SJCRH30 (cell line): ENCODE measurements at regions not wholly inside any gene's neighbourhood (a gene's known extent, or its start where the extent isn't known, plus 50 kb on each side); places are given as distances from the start of the nearest gene placed in this dataset.

ENCODE experiments used
- DNase-seq, 2 experiments: peaks; one replicate each; pipeline ENCODE4 v3.0.0-alpha.2; 2015 to 2020
- H3K27ac ChIP-seq: fragments of 250-450 bp; sonication (Bioruptor Pico); 2 replicates; pipeline ENCODE4 v1.5.1; 2020; ENCODE audit warnings: mild to moderate bottlenecking, moderate library complexity
- H3K27me3 ChIP-seq: fragments of 250-450 bp; sonication (Bioruptor Pico); 2 replicates; pipeline ENCODE4 v1.5.1; 2020; ENCODE audit warnings: mild to moderate bottlenecking, moderate library complexity
- H3K36me3 ChIP-seq: fragments of 250-450 bp; sonication (Bioruptor Pico); 2 replicates; pipeline ENCODE4 v1.5.1; 2020; ENCODE audit warnings: mild to moderate bottlenecking, moderate library complexity
- H3K4me1 ChIP-seq: fragments of 250-450 bp; sonication (Bioruptor Pico); 2 replicates; pipeline ENCODE4 v1.5.1; 2020; ENCODE audit warnings: mild to moderate bottlenecking, moderate library complexity
- H3K4me3 ChIP-seq: fragments of 250-450 bp; sonication (Bioruptor Pico); 2 replicates; pipeline ENCODE4 v1.5.1; 2020; ENCODE audit warnings: mild to moderate bottlenecking, moderate library complexity
- H3K9me3 ChIP-seq: fragments of 250-450 bp; sonication (Bioruptor Pico); replicated peaks from 2 replicates; pipeline ENCODE4 v1.5.1; 2020; ENCODE audit warnings: mild to moderate bottlenecking, moderate library complexity

DNA sequence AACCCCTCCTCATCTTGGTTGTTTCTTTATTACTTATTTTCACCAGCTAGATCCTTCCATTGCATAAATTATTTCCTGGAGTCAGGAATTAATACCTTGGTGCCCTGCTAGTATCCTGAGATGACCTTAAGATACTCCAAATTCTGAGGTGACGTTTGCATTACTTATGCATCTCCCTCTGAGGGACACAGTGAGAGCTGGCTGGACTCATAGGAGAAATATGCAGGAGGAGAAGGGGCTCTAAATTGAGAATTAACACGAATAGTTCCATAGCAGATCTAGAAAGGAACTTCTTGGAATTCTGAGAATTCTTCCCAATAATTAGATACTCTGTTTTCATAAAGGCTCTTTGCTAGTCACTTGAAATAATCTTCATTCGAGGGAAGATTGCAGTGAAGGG is 310.6 kb upstream of the ZEB2 start:
- no peak for DNase-seq
- Histone ChIP-seq H3K9me3 (no peaks in the 10 kb centered on the region; the same call in 1 of the 2 replicates), H3K4me1 (no peaks in the 10 kb centered on the region), H3K4me3 (no peak overlapping the region), H3K27ac (no peak overlapping the region), H3K27me3 (no peaks in the 10 kb centered on the region), H3K36me3 (no peaks in the 10 kb centered on the region)

DNA sequence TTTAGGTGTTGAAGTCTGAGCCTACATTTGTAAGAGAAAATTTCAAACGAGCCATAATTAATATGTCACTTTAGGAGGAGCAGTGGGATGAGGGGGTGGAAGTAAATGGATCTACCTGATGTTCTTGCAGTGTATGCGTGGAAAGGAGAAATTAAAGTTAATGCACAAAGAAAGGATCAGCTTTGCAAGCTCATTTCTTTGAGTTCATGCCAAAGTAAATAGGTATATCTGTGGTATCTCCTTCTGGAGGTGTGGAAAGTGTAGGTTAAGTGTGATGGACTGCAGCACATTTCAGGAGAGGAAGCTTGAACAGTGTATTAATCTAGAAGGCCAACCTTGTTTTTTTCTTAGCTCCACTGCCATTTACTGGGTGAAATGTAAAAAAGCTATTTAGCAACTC is 307.5 kb upstream of the ZEB2 start:
- H3K27me3 ChIP-seq = no peaks in the 10 kb centered on the region
- no peaks in the 10 kb centered on the region for H3K4me1 ChIP-seq
- no peak for DNase-seq
- H3K27ac ChIP-seq = no peak overlapping the region
- no peak overlapping the region for H3K4me3 ChIP-seq
- H3K36me3 ChIP-seq = no peaks in the 10 kb centered on the region
- no peaks in the 10 kb centered on the region; the same call in 1 of the 2 replicates for H3K9me3 ChIP-seq

- H3K4me1 ChIP-seq = no peaks in the 10 kb centered on the region
- no peaks in the 10 kb centered on the region; the same call in 1 of the 2 replicates for H3K9me3 ChIP-seq
- no peak overlapping the region for H3K27ac ChIP-seq
- H3K36me3 ChIP-seq = no peaks in the 10 kb centered on the region
- H3K27me3 ChIP-seq = no peaks in the 10 kb centered on the region
- H3K4me3 ChIP-seq = no peak overlapping the region
- DNase-seq = no peak
These were observed 306.2 kb upstream of the ZEB2 start for GRCh38 chr2:144826105-144826504.

- DNase-seq = no peak
- no peaks in the 10 kb centered on the region for H3K27me3 ChIP-seq
- no peaks in the 10 kb centered on the region for H3K4me1 ChIP-seq
- no peaks in the 10 kb centered on the region for H3K36me3 ChIP-seq
- no peaks in the 10 kb centered on the region; the same call in 1 of the 2 replicates for H3K9me3 ChIP-seq
- H3K4me3 ChIP-seq = no peak overlapping the region
- H3K27ac ChIP-seq = no peak overlapping the region
These were observed 305.6 kb upstream of the ZEB2 start for GRCh38 chr2:144825331-144826020.

DNA sequence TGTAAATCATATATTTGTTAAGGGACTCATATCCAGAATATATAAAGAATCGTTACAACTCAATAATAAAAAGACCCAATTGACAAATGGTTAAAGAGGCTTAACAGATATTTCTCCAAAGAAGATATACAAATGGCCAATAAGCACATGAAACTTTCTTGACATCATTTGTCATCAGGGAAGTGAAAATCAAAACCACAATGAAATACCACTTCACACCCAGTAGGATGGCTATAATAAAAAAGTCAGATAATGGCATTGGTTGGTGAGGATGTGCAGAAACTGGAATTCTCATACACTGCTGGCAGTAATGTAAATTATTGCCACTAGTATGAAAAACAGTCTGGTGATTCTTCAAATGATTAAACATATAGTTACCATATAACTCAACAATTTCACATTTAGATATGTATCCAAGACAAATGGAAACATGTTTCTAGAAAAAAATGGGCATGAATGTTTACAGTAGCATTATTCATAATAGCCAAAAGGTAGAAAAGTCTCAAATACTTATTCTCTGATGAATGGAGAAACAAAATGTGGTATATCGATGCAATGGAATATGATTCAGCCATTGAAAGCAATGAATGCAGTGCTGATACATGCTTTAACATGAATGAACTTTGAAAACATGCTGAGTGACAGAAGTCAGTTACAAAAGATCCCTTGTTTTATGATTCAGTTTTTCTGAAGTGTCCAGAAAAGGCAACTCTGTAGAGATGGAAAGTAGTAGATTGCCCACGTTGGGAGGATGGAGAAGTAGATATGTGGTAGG is 304.6 kb upstream of the ZEB2 start:
- no peaks in the 10 kb centered on the region for H3K27me3 ChIP-seq
- no peaks in the 10 kb centered on the region for H3K9me3 ChIP-seq
- no peak overlapping the region for H3K4me3 ChIP-seq
- H3K36me3 ChIP-seq = no peaks in the 10 kb centered on the region
- H3K27ac ChIP-seq = no peak overlapping the region
- DNase-seq = no peak
- no peaks in the 10 kb centered on the region for H3K4me1 ChIP-seq

GRCh38 chr2:144822966-144823365 is 303.0 kb upstream of the ZEB2 start:
- Histone ChIP-seq H3K36me3 (no peaks in the 10 kb centered on the region), H3K4me1 (no peaks in the 10 kb centered on the region), H3K27me3 (no peaks in the 10 kb centered on the region), H3K27ac (no peak overlapping the region), H3K9me3 (no peaks in the 10 kb centered on the region), H3K4me3 (no peak overlapping the region)
- DNase-seq = no peak

DNA sequence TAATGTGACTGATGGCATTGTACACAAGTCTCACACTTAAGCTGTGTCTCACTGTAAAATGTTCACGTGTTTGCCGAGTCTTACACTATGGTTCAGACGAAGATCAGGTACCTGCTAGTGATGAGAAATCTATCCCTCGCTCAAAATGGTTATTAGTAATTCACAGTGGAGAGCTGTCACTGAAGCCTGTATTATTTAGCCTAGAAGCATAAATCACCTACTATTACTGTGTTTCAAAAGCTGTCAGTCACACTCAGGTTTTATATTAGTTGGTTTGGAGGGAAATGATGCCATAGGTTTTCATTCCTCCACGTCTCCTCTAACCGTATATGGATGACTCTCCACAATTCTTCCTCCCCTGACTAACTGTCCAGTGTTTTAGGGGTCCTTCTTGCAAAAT is 292.4 kb upstream of the ZEB2 start:
- Histone ChIP-seq H3K27ac (no peak overlapping the region), H3K36me3 (no peaks in the 10 kb centered on the region), H3K27me3 (no peaks in the 10 kb centered on the region), H3K4me1 (peaks cover 13% of the 10 kb centered on the region), H3K4me3 (no peak overlapping the region), H3K9me3 (no peaks in the 10 kb centered on the region)
- DNase-seq = no peak

DNA sequence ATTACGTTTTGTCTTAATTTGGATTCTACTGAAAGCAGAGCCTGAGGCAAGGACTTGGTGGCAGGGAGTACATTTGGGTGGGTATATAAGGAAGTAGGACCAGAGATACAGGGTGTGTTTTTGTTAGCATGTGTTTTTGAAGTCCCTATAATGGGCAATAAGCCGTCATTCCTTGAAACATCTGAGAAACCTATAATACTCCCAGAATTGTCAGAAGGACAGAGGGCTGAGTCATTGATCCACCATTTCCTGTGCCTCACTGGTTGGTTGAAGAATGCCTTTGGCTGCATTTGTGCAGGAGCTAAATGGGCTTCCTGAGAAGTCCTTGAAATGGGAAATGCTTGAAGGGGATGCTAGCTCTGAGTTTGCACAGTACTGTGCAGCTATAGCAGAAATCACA is 281.8 kb upstream of the ZEB2 start:
- no peaks in the 10 kb centered on the region for H3K9me3 ChIP-seq

GRCh38 chr2:144801325-144801724 is 281.4 kb upstream of the ZEB2 start:
- Histone ChIP-seq H3K4me1 (peaks cover 9% of the 10 kb centered on the region), H3K4me3 (no peak overlapping the region), H3K27me3 (no peaks in the 10 kb centered on the region), H3K27ac (no peak overlapping the region), H3K36me3 (no peaks in the 10 kb centered on the region), H3K9me3 (no peaks in the 10 kb centered on the region)
- no peak for DNase-seq

More for the DNA sequence above, 281.8 kb upstream of the ZEB2 start:
- no peaks in the 10 kb centered on the region for H3K36me3 ChIP-seq
- H3K4me3 ChIP-seq = no peak overlapping the region
- H3K4me1 ChIP-seq = peaks cover 9% of the 10 kb centered on the region
- no peak overlapping the region for H3K27ac ChIP-seq
- DNase-seq = peak; percentile 7 to 26
- no peaks in the 10 kb centered on the region for H3K27me3 ChIP-seq

- Histone ChIP-seq H3K4me1 (peaks cover 9% of the 10 kb centered on the region), H3K9me3 (no peaks in the 10 kb centered on the region), H3K4me3 (no peak overlapping the region), H3K27ac (no peak overlapping the region), H3K27me3 (no peaks in the 10 kb centered on the region), H3K36me3 (no peaks in the 10 kb centered on the region)
- DNase-seq = no peak
These were observed 279.1 kb upstream of the ZEB2 start for GRCh38 chr2:144798989-144799388.

GRCh38 chr2:144798034-144798433 is 278.1 kb upstream of the ZEB2 start:
- no peak overlapping the region for H3K4me3 ChIP-seq
- H3K27me3 ChIP-seq = no peaks in the 10 kb centered on the region
- no peaks in the 10 kb centered on the region for H3K36me3 ChIP-seq
- no peak overlapping the region for H3K27ac ChIP-seq
- no peak for DNase-seq
- H3K9me3 ChIP-seq = no peaks in the 10 kb centered on the region
- H3K4me1 ChIP-seq = peaks cover 9% of the 10 kb centered on the region

GRCh38 chr2:144796936-144797335 is 277.0 kb upstream of the ZEB2 start:
- H3K4me1 ChIP-seq = peaks cover 5% of the 10 kb centered on the region
- no peak for DNase-seq
- H3K4me3 ChIP-seq = no peak overlapping the region
- no peaks in the 10 kb centered on the region for H3K27me3 ChIP-seq
- no peaks in the 10 kb centered on the region for H3K36me3 ChIP-seq
- no peaks in the 10 kb centered on the region for H3K9me3 ChIP-seq
- H3K27ac ChIP-seq = no peak overlapping the region

- Histone ChIP-seq H3K4me3 (no peak overlapping the region), H3K4me1 (no peaks in the 10 kb centered on the region), H3K36me3 (no peaks in the 10 kb centered on the region), H3K9me3 (no peaks in the 10 kb centered on the region), H3K27me3 (no peaks in the 10 kb centered on the region), H3K27ac (no peak overlapping the region)
- DNase-seq = no peak
These were observed 276.2 kb upstream of the ZEB2 start for GRCh38 chr2:144796164-144796563.

GRCh38 chr2:144785253-144785652 is 265.3 kb upstream of the ZEB2 start:
- Histone ChIP-seq H3K36me3 (no peaks in the 10 kb centered on the region), H3K9me3 (0 out of 2 replicates have a peak, but pooled peaks cover 5% of the 10 kb centered on the region), H3K4me3 (no peak overlapping the region), H3K4me1 (peaks cover 9% of the 10 kb centered on the region), H3K27me3 (no peaks in the 10 kb centered on the region), H3K27ac (no peak overlapping the region)
- no peak for DNase-seq

GRCh38 chr2:144780983-144781382 is 261.1 kb upstream of the ZEB2 start:
- Histone ChIP-seq H3K4me3 (no peak overlapping the region), H3K27ac (no peak overlapping the region), H3K9me3 (0 out of 2 replicates have a peak, but pooled peaks cover 5% of the 10 kb centered on the region), H3K36me3 (no peaks in the 10 kb centered on the region), H3K4me1 (peaks cover 9% of the 10 kb centered on the region), H3K27me3 (no peaks in the 10 kb centered on the region)
- peak; percentile 53 to 73 for DNase-seq
